Activated CD4-positive, alpha-beta memory T cell treated with anti-CD3 and anti-CD28 coated beads for 36 hours (primary cell): ENCODE measurements at regions not wholly inside any gene's neighbourhood (a gene's known extent, or its start where the extent isn't known, plus 50 kb on each side); places are given as distances from the start of the nearest gene placed in this dataset.

Experiments used
- CTCF ChIA-PET: fragments of 350-600 bp; sonication (Branson Sonifier 250); formaldehyde crosslinking; loops from one replicate; lab custom pipeline; 2021; ENCODE audit warnings: antibody characterized with exemption, inconsistent platforms; lab: Charles Lee
- POLR2A ChIA-PET: fragments of 350-600 bp; sonication (Branson Sonifier 250); formaldehyde crosslinking; loops from one replicate; lab custom pipeline; 2021; ENCODE audit warnings: antibody characterized with exemption; lab: Charles Lee
- DNase-seq: peaks from one replicate; pipeline ENCODE4 v3.0.0-alpha.2; 2020
- H3K27ac Mint-ChIP-seq: one replicate; pipeline ENCODE4 v1.8.0; 2021; ENCODE audit warnings: mixed read lengths
- H3K27me3 Mint-ChIP-seq: one replicate; pipeline ENCODE4 v1.8.0; 2021; ENCODE audit warnings: mixed read lengths
- H3K36me3 Mint-ChIP-seq: one replicate; pipeline ENCODE4 v1.8.0; 2021; ENCODE audit warnings: mixed read lengths
- H3K4me1 Mint-ChIP-seq: one replicate; pipeline ENCODE4 v1.8.0; 2021; ENCODE audit warnings: low read depth, mixed read lengths
- H3K4me3 Mint-ChIP-seq: one replicate; pipeline ENCODE4 v1.8.0; 2021; ENCODE audit warnings: mild to moderate bottlenecking, mixed read lengths
- H3K9me3 Mint-ChIP-seq: one replicate; pipeline ENCODE4 v1.8.0; 2021; ENCODE audit warnings: mixed read lengths
- intact Hi-C: fragments of 100-400 bp; cut with micrococcal nuclease; formaldehyde crosslinking; loops from one replicate; pipeline ENCODE4 v1.15.1; 2023

DNA sequence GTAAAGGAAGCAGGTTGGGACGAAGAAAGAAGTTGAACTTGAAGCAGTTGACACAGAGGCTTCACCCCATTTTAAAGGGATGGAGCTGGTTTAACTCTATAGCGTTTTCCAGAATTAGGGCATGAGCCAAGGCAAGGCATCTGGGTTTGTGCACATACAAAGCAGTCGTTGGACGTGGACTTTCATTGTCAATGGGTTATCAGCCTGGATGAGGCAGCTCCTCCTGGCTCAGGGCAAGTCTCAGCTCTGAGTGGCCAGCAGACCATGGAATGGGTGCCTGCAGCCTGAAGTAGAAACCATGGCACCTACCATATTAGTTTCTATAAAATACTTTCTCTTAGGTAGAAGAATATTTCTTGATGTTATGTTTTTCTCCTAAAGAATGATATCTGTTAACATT is 163.8 kb upstream of the KCNK2 start:
- H3K36me3 Mint-ChIP-seq, result no peaks in the 10 kb centered on the region
- no peak overlapping the region for H3K4me3 Mint-ChIP-seq
- H3K4me1 Mint-ChIP-seq, result no peaks in the 10 kb centered on the region
- H3K27me3 Mint-ChIP-seq, result no peaks in the 10 kb centered on the region
- no peak for DNase-seq
- intact Hi-C loops, result no loop called here
- H3K27ac Mint-ChIP-seq, result no peak overlapping the region
- ChIA-PET CTCF (no interaction called here), POLR2A (no interaction called here)
- no peaks in the 10 kb centered on the region for H3K9me3 Mint-ChIP-seq

DNA sequence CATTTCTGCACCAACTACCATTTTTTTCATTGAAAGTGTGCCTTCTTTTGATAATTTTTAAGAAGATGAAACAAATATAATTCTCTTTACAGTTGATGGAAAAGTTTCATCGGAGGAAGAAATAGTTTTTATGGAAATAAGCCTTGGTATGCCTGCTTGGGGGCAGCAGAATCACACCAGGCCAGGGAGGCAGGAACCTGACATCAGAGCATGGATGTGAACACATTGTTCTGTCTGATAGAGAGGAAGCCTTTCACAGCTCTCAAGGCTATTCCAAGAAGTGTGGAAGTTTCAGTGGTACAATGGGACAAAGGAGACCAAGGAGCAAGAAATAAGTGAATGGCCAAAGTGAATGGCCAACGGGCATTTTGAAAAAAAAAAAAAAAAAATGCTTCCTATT is 162.2 kb upstream of the KCNK2 start:
- POLR2A ChIA-PET, result no interaction called here
- H3K4me1 Mint-ChIP-seq, result no peaks in the 10 kb centered on the region
- CTCF ChIA-PET, result no interaction called here

DNA sequence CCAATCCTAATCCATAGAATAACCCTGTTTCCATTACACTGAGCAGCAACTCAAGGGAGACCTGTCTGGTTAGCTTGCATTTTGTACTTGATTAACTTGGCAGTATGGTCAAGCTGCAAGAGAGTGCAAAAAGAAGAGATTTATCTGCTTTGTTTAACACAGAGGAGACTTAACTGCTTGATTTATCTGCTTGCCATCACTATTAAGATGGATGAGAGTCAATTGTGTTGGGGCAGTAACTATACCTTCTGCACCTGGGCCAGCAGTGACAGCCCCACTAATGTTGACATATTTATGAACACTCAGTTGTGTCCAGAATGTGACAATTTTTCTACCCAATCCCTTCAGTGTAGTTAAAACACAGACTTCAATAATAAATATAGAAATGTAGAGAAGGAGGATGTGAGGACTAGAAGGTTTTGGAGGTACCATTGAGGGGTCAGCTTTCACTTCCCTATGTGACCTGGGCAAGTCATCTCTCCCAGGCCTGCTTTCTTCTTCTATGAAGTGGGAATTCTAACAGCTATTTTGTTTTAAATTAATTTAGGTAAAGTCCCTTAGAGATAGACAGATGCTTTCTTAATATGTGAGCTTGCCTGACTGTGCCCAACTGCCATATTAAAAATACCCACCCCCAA is 159.1 kb upstream of the KCNK2 start:
- no peaks in the 10 kb centered on the region for H3K9me3 Mint-ChIP-seq
- H3K27ac Mint-ChIP-seq, result no peak overlapping the region
- H3K4me3 Mint-ChIP-seq, result no peak overlapping the region
- no peaks in the 10 kb centered on the region for H3K36me3 Mint-ChIP-seq
- no peak for DNase-seq
- CTCF ChIA-PET, result no interaction called here
- intact Hi-C loops, result no loop called here
- H3K4me1 Mint-ChIP-seq, result no peaks in the 10 kb centered on the region
- POLR2A ChIA-PET, result no interaction called here
- no peaks in the 10 kb centered on the region for H3K27me3 Mint-ChIP-seq

More for the DNA sequence above, 162.2 kb upstream of the KCNK2 start:
- no peak overlapping the region for H3K27ac Mint-ChIP-seq
- DNase-seq, result no peak
- H3K27me3 Mint-ChIP-seq, result no peaks in the 10 kb centered on the region
- no peak overlapping the region for H3K4me3 Mint-ChIP-seq
- intact Hi-C loops, result no loop called here
- H3K9me3 Mint-ChIP-seq, result no peaks in the 10 kb centered on the region
- H3K36me3 Mint-ChIP-seq, result no peaks in the 10 kb centered on the region

- intact Hi-C loops, result no loop called here
- H3K4me1 Mint-ChIP-seq, result no peaks in the 10 kb centered on the region
- no peak overlapping the region for H3K27ac Mint-ChIP-seq
- ChIA-PET CTCF (no interaction called here), POLR2A (no interaction called here)
- DNase-seq, result no peak
- no peaks in the 10 kb centered on the region for H3K9me3 Mint-ChIP-seq
- H3K36me3 Mint-ChIP-seq, result no peaks in the 10 kb centered on the region
- no peaks in the 10 kb centered on the region for H3K27me3 Mint-ChIP-seq
- H3K4me3 Mint-ChIP-seq, result no peak overlapping the region
Measured at GRCh38 chr1:214927796-214928195, 154.7 kb upstream of the KCNK2 start.

DNA sequence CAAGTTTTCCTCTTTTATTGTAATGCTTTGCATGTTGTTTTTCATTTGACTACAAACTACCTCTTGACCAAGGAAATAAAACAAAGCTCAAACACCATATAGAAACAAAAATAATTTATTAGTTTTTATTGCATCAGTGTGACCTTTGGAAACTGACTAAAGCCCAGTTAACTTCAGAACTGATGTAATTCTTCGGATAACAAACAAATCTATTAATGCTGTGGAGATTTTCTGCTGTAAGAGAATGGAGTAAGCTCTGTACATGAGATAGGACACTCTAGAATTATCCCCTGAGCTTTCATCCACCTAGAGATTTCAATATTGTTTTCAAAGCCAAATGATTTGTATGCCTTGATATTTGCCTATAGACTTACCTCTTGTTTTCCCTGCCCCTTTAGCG is 154.0 kb upstream of the KCNK2 start:
- Mint-ChIP-seq H3K4me1 (no peaks in the 10 kb centered on the region), H3K36me3 (no peaks in the 10 kb centered on the region), H3K27ac (no peak overlapping the region), H3K9me3 (no peaks in the 10 kb centered on the region), H3K4me3 (no peak overlapping the region), H3K27me3 (no peaks in the 10 kb centered on the region)
- no peak for DNase-seq
- intact Hi-C loops, result no loop called here
- ChIA-PET CTCF (no interaction called here), POLR2A (no interaction called here)

GRCh38 chr1:214933375-214933774 is 149.2 kb upstream of the KCNK2 start:
- ChIA-PET POLR2A (no interaction called here), CTCF (no interaction called here)
- no peaks in the 10 kb centered on the region for H3K9me3 Mint-ChIP-seq
- H3K4me3 Mint-ChIP-seq, result no peak overlapping the region
- peaks cover 2% of the 10 kb centered on the region for H3K27me3 Mint-ChIP-seq
- no peaks in the 10 kb centered on the region for H3K36me3 Mint-ChIP-seq
- no peak overlapping the region for H3K27ac Mint-ChIP-seq
- H3K4me1 Mint-ChIP-seq, result no peaks in the 10 kb centered on the region
- intact Hi-C loops, result no loop called here
- peak; percentile 19 for DNase-seq

DNA sequence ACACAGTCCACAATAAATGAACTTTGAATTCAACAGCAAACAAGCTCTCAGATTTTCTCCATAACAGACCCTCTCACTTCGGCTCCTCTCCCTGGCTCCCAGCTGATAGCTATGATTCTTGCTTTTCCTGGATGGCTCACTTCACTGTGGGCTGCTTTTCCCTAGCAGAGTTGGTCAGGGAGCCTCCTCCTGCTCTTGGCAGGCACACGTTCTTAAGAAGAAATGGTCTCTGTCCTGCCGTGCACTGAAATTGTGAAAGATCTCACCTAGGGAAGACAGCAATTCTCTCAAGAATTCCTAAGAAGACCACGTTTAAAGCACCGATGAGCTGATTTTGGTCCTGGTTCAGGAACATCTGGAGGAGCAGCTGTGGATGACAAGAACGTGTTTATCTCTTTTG is 148.5 kb upstream of the KCNK2 start:
- ChIA-PET CTCF (no interaction called here), POLR2A (no interaction called here)
- H3K4me3 Mint-ChIP-seq, result no peak overlapping the region

GRCh38 chr1:214935258-214935657 is 147.3 kb upstream of the KCNK2 start:
- peaks cover 2% of the 10 kb centered on the region for H3K27me3 Mint-ChIP-seq
- CTCF ChIA-PET, result no interaction called here
- no peak overlapping the region for H3K27ac Mint-ChIP-seq
- no peaks in the 10 kb centered on the region for H3K4me1 Mint-ChIP-seq
- H3K4me3 Mint-ChIP-seq, result no peak overlapping the region
- H3K9me3 Mint-ChIP-seq, result no peaks in the 10 kb centered on the region
- POLR2A ChIA-PET, result no interaction called here
- intact Hi-C loops, result no loop called here
- no peaks in the 10 kb centered on the region for H3K36me3 Mint-ChIP-seq
- DNase-seq, result no peak

More for the DNA sequence above, 148.5 kb upstream of the KCNK2 start:
- H3K4me1 Mint-ChIP-seq, result no peaks in the 10 kb centered on the region
- H3K27me3 Mint-ChIP-seq, result peaks cover 2% of the 10 kb centered on the region
- no peaks in the 10 kb centered on the region for H3K9me3 Mint-ChIP-seq
- intact Hi-C loops, result no loop called here
- no peak overlapping the region for H3K27ac Mint-ChIP-seq
- no peak for DNase-seq
- no peaks in the 10 kb centered on the region for H3K36me3 Mint-ChIP-seq

DNA sequence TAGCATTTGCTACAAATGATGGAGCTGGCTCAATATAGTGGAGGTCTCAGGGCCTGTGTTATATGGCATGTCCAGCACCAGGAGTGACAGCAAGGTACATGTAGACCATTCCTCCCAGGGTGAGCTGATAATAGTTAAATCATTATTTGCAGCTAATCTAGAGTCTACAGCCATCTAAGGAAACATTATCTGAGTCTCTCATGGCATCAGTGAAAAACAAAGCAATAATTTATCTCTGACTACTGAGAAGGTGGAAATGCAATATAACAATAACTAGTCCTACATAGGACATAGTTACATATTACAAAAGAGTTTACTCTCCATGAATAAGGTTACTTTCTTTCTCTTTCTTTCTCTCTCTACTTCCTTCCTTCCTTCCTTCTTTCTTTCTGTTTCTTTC is 143.4 kb upstream of the KCNK2 start:
- Mint-ChIP-seq H3K9me3 (no peaks in the 10 kb centered on the region), H3K4me1 (no peaks in the 10 kb centered on the region), H3K27me3 (no peaks in the 10 kb centered on the region), H3K27ac (no peak overlapping the region), H3K36me3 (no peaks in the 10 kb centered on the region), H3K4me3 (no peak overlapping the region)
- ChIA-PET CTCF (no interaction called here), POLR2A (no interaction called here)
- intact Hi-C loops, result no loop called here
- DNase-seq, result no peak

DNA sequence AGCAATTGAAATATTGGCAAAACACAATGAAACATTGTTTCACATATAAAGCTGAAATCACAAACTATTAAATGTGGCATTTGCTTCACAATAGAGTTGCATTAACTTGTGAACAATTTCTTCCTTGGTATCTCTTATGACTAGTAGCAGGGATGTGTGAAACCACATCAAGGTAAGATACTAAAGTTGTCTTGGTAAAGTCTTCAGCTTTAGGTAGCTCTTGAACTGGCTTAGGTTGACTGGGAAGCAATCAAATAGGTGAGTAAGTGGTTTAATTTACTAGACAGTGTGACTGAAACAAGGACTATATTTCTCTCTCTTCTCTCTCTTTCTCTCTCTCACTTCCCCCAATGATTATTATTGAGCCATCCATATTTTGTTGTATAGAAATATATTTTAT is 141.5 kb upstream of the KCNK2 start:
- Mint-ChIP-seq H3K4me3 (no peak overlapping the region), H3K4me1 (no peaks in the 10 kb centered on the region), H3K9me3 (no peaks in the 10 kb centered on the region), H3K27me3 (peaks cover 1% of the 10 kb centered on the region), H3K36me3 (no peaks in the 10 kb centered on the region), H3K27ac (no peak overlapping the region)
- DNase-seq, result no peak
- CTCF ChIA-PET, result no interaction called here
- intact Hi-C loops, result no loop called here
- POLR2A ChIA-PET, result no interaction called here

- Mint-ChIP-seq H3K36me3 (no peaks in the 10 kb centered on the region), H3K4me1 (no peaks in the 10 kb centered on the region), H3K27ac (no peak overlapping the region), H3K9me3 (no peaks in the 10 kb centered on the region), H3K27me3 (peaks cover 3% of the 10 kb centered on the region), H3K4me3 (no peak overlapping the region)
- intact Hi-C loops, result no loop called here
- ChIA-PET CTCF (no interaction called here), POLR2A (no interaction called here)
- no peak for DNase-seq
Measured at GRCh38 chr1:214943054-214943453, 139.5 kb upstream of the KCNK2 start.

GRCh38 chr1:214946615-214947014 is 135.9 kb upstream of the KCNK2 start:
- H3K9me3 Mint-ChIP-seq, result no peaks in the 10 kb centered on the region
- intact Hi-C loops, result no loop called here
- H3K27me3 Mint-ChIP-seq, result peaks cover 6% of the 10 kb centered on the region
- DNase-seq, result no peak
- H3K27ac Mint-ChIP-seq, result no peak overlapping the region
- H3K4me3 Mint-ChIP-seq, result no peak overlapping the region
- no peaks in the 10 kb centered on the region for H3K36me3 Mint-ChIP-seq
- ChIA-PET CTCF (no interaction called here), POLR2A (no interaction called here)
- H3K4me1 Mint-ChIP-seq, result no peaks in the 10 kb centered on the region

DNA sequence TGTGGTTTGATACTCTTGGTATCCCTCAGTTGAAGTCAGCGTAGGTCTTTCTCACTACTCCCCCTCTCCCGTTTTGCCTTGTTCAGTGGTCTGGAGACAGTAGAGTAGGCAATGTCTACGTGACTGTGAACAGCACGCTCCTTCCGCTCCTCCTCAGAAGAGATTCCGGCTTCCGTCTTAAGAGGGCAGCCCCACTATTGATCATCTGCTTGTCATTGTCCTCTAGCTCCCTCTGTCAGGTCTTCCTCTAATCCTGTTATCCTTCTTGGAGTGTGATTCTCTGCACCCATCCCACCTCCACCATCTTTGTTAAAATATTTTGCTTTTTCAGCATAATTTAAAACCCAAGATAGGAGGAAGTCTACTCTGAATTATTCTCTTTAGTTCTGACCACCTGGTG is 129.9 kb upstream of the KCNK2 start:
- no peaks in the 10 kb centered on the region for H3K9me3 Mint-ChIP-seq
- DNase-seq, result no peak
- H3K27me3 Mint-ChIP-seq, result peaks cover 3% of the 10 kb centered on the region
- no peak overlapping the region for H3K27ac Mint-ChIP-seq
- H3K4me1 Mint-ChIP-seq, result no peaks in the 10 kb centered on the region
- POLR2A ChIA-PET, result no interaction called here
- CTCF ChIA-PET, result interaction anchor here (0.6 kb wide), 1 partner anchor 15 kb away, joined by 3 read pairs; no protein-coding TSS in a partner anchor
- intact Hi-C loops, result no loop called here
- H3K36me3 Mint-ChIP-seq, result no peaks in the 10 kb centered on the region
- no peak overlapping the region for H3K4me3 Mint-ChIP-seq
